B cell (primary cell): ENCODE measurements at regions not wholly inside any gene's neighbourhood (a gene's known extent, or its start where the extent isn't known, plus 50 kb on each side); places are given as distances from the start of the nearest gene placed in this dataset.

Experiments
- ATAC-seq: fragments of 200-7000 bp; cut with Tn5 transposase; one replicate; pipeline ENCODE4 v1.10.0; 2021; ENCODE audit warnings: low read depth, mild to moderate bottlenecking, moderate number of reproducible peaks, moderate library complexity
- CTCF ChIA-PET: fragments of 350-600 bp; sonication (Branson Sonifier 250); formaldehyde crosslinking; loops from one replicate; lab custom pipeline; 2021; ENCODE audit warnings: antibody characterized with exemption, inconsistent platforms; lab: Charles Lee
- POLR2A ChIA-PET: fragments of 350-600 bp; sonication (Branson Sonifier 250); formaldehyde crosslinking; loops from one replicate; lab custom pipeline; 2021; ENCODE audit warnings: antibody characterized with exemption; lab: Charles Lee
- DNase-seq: peaks from one replicate; pipeline ENCODE4 v3.0.0; 2013
- H2AFZ ChIP-seq: 2 replicates; pipeline ENCODE4 v1.6.1; 2012; ENCODE audit warnings: mild to moderate bottlenecking, low read depth, low read length; ENCODE audit not compliant: insufficient read depth, poor library complexity, severe bottlenecking
- H3K27ac ChIP-seq, 2 donors: 1 replicate in 1 of 2; 2 replicates in 1 of 2; pipeline ENCODE4 v1.5.1; 2012 to 2013; ENCODE audit warnings: low read length in 2 of 2, mild to moderate bottlenecking in 2 of 2, moderate library complexity in 1 of 2
- H3K27me3 ChIP-seq, 4 experiments: fragments of 200-600 bp in 1 of 4; sonication (generic) in 1 of 4; replicated peaks in 1 of 4; 1 replicate in 2 of 4; 2 replicates in 2 of 4; pipeline versions ENCODE4 v1.6.1 to v1.7.0; 2013 to 2016; ENCODE audit warnings: low read length in 3 of 4, mild to moderate bottlenecking in 2 of 4, mixed read lengths in 1 of 4, moderate library complexity in 1 of 4; ENCODE audit not compliant: insufficient read depth in 4 of 4, control insufficient read depth in 3 of 4; ENCODE audit errors: control extremely low read depth in 1 of 4
- H3K36me3 ChIP-seq, 2 experiments: replicated peaks in 1 of 2; 1 replicate in 1 of 2; 2 replicates in 1 of 2; pipeline versions ENCODE4 v1.6.1 to v1.7.1; 2013; ENCODE audit warnings: low read length in 1 of 2; ENCODE audit not compliant: insufficient read depth in 2 of 2, control insufficient read depth in 1 of 2; ENCODE audit errors: control extremely low read depth in 1 of 2, extremely low read depth in 1 of 2
- H3K4me1 ChIP-seq, 2 donors: fragments of 200-600 bp in 1 of 2; sonication (generic) in 1 of 2; 1 replicate in 1 of 2; 2 replicates in 1 of 2; pipeline versions ENCODE4 v1.5.1 to v1.6.1; 2013 to 2017; ENCODE audit warnings: low read length in 2 of 2; ENCODE audit not compliant: control insufficient read depth in 2 of 2, insufficient read depth in 2 of 2
- H3K4me2 ChIP-seq: replicated peaks from 2 replicates; pipeline ENCODE3; 2012; ENCODE audit warnings: mild to moderate bottlenecking, low read depth, low read length; ENCODE audit not compliant: poor library complexity, severe bottlenecking
- H3K4me3 ChIP-seq, 5 experiments: fragments of 200-600 bp in 1 of 5; sonication (generic) in 1 of 5; 1 replicate in 3 of 5; 2 replicates in 2 of 5; pipeline versions ENCODE4 v1.5.1 to v1.7.0; 2011 to 2016; ENCODE audit warnings: low read length in 4 of 5, mild to moderate bottlenecking in 4 of 5, low read depth in 2 of 5, control low read depth in 1 of 5, moderate library complexity in 1 of 5; ENCODE audit not compliant: insufficient read depth in 1 of 5; ENCODE audit errors: control extremely low read depth in 1 of 5, extremely low read depth in 1 of 5
- H3K79me2 ChIP-seq: fragments of 200-600 bp; sonication (generic); one replicate; pipeline ENCODE4 v1.6.0; 2016; ENCODE audit warnings: low read length; ENCODE audit not compliant: control insufficient read depth, insufficient read depth
- H3K9ac ChIP-seq: fragments of 200-600 bp; sonication (generic); 2 replicates; pipeline ENCODE4 v1.6.1; 2017; ENCODE audit warnings: mild to moderate bottlenecking, low read length, moderate library complexity
- H3K9me3 ChIP-seq, 3 donors: one replicate each; pipeline versions ENCODE4 v1.6.1 to v1.7.1; 2013; ENCODE audit warnings: low read length in 2 of 3; ENCODE audit not compliant: control insufficient read depth in 2 of 3, insufficient read depth in 1 of 3; ENCODE audit errors: control extremely low read depth in 1 of 3
- H4K20me1 ChIP-seq: 2 replicates; pipeline ENCODE4 v1.6.0; 2012; ENCODE audit warnings: mild to moderate bottlenecking, low read length; ENCODE audit not compliant: insufficient read depth, control insufficient read depth, poor library complexity, severe bottlenecking
- H3K27ac Mint-ChIP-seq: one replicate; pipeline ENCODE4 v1.8.0; 2021; ENCODE audit warnings: mixed read lengths
- H3K27me3 Mint-ChIP-seq: one replicate; pipeline ENCODE4 v1.8.0; 2021; ENCODE audit warnings: mixed read lengths
- H3K4me1 Mint-ChIP-seq: one replicate; pipeline ENCODE4 v1.8.0; 2021; ENCODE audit warnings: mixed read lengths
- H3K4me3 Mint-ChIP-seq: one replicate; pipeline ENCODE4 v1.8.0; 2021; ENCODE audit warnings: mixed read lengths
- H3K9me3 Mint-ChIP-seq: one replicate; pipeline ENCODE4 v1.8.0; 2022; ENCODE audit warnings: mixed read lengths; ENCODE audit not compliant: insufficient read depth
- CTCF ChIP-seq: fragments of 200-600 bp; IDR thresholded peaks from one replicate; pipeline ENCODE4 v1.8.0; 2022; ENCODE audit warnings: antibody characterized with exemption, mild to moderate bottlenecking
- EZH2 ChIP-seq: IDR thresholded peaks from 2 replicates; pipeline ENCODE4 v1.6.1; 2012; ENCODE audit warnings: borderline replicate concordance, low read depth, mild to moderate bottlenecking, moderate library complexity, low read length; ENCODE audit not compliant: insufficient read depth, poor library complexity, severe bottlenecking
- WGBS: methylation state at CpG from one replicate; pipeline ENCODE4 v1.1.5; 2013; ENCODE audit warnings: missing lambda C conversion rate; ENCODE audit not compliant: insufficient coverage; 5-methylcytosine and 5-hydroxymethylcytosine counted together
- intact Hi-C: fragments of 100-400 bp; cut with micrococcal nuclease; formaldehyde crosslinking; loops from one replicate; pipeline ENCODE4 v1.10.0; 2022

DNA sequence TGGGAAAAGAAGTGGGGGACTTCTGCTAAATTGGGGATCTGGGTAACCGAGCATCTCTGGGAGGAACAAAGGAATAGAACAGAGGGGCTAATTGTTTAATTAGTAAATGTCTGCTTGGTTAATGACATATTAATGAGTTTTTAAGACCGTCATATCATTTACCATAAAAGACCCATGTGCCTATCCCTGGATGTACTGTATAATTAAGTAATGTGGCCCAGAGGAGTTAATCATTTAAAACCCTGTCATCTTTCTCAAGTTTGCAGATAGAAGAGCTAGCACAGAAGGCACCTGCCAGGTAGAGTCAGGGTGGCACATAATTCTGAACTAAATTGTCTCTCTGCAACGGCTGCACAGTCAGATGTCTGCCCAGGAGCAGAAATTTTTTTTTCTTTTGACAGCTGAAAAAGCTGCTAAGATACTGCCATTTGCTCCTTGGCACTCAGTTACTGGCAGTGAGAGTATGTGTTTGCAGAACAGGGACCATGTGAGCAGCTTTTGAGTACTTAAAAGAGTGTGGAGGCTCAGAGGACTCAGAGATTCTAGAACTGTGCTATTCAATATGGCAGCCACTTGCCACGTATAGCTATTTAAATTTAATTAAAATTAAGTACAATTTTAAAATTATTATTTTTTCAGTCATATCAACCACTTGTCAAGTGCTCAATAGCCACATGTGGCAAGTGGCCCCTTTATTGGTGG, 202.7 kb upstream of the SLC35B3 start:
- Mint-ChIP-seq H3K4me1 (no peaks in the 10 kb centered on the region), H3K9me3 (peaks cover 10% of the 10 kb centered on the region), H3K27ac (no peak overlapping the region), H3K4me3 (no peak overlapping the region), H3K27me3 (no peaks in the 10 kb centered on the region)
- no peak overlapping the region for H3K4me2 ChIP-seq
- no peaks in the 10 kb centered on the region for H3K36me3 ChIP-seq
- peaks cover 0 to 4% (median 0%) of the 10 kb centered on the region in 3 donors for H3K9me3 ChIP-seq
- no peaks in the 10 kb centered on the region for H3K79me2 ChIP-seq
- no peak for TF ChIP-seq CTCF
- TF ChIP-seq EZH2 = no peak
- ATAC-seq (no peak), DNase-seq (no peak)
- H2AFZ ChIP-seq = no peak overlapping the region
- no peaks in the 10 kb centered on the region for H4K20me1 ChIP-seq
- H3K27me3 ChIP-seq = no peaks in the 10 kb centered on the region
- WGBS = 75% methylated on average over 1 of the region's 4 CpGs
- no peaks in the 10 kb centered on the region for H3K4me1 ChIP-seq
- intact Hi-C loops = no loop called here
- H3K9ac ChIP-seq = no peak overlapping the region
- no peak overlapping the region for H3K4me3 ChIP-seq
- POLR2A ChIA-PET = no interaction called here
- H3K27ac ChIP-seq = no peak overlapping the region
- CTCF ChIA-PET = no interaction called here

DNA sequence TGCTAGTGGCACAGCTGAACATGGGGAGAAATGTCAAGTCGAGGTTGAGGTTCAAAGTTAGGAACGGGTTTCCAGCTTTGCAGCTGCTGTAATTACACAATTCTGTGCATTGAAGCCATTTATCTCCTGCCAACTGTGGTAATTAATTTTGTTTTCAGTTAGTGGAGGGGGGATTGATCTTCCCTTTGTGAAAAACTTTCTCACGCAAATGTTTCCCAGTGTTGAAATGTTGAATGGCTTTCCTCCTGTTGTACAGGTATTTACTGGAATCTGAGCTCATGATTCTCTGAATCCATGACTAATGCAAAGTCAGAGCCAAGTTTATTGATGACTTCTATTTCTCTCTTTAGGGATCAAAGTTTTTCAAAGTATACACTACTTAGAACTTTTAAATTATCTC, 198.4 kb upstream of the SLC35B3 start:
- Mint-ChIP-seq H3K27ac (no peak overlapping the region), H3K27me3 (no peaks in the 10 kb centered on the region), H3K4me3 (no peak overlapping the region), H3K4me1 (no peaks in the 10 kb centered on the region), H3K9me3 (peaks cover 14% of the 10 kb centered on the region)
- Histone ChIP-seq H3K79me2 (no peaks in the 10 kb centered on the region), H3K36me3 (no peaks in the 10 kb centered on the region), H3K9me3 (no peaks in the 10 kb centered on the region), H3K4me1 (no peaks in the 10 kb centered on the region), H3K27me3 (no peaks in the 10 kb centered on the region), H2AFZ (no peak overlapping the region), H3K27ac (no peak overlapping the region), H3K4me2 (no peak overlapping the region), H3K9ac (no peak overlapping the region), H3K4me3 (no peak overlapping the region), H4K20me1 (no peaks in the 10 kb centered on the region)
- 90% methylated on average over 2 of the region's 3 CpGs for WGBS
- ChIA-PET POLR2A (no interaction called here), CTCF (no interaction called here)
- TF ChIP-seq EZH2 = no peak
- intact Hi-C loops = no loop called here
- no peak for ATAC-seq
- no peak for DNase-seq
